GM19035 (cell line): ENCODE measurements at regions not wholly inside any gene's neighbourhood (a gene's known extent, or its start where the extent isn't known, plus 50 kb on each side); places are given as distances from the start of the nearest gene placed in this dataset.
A peak's percentile ranks its signal among the peaks of the same experiment; 100 is the strongest.

Experiments used
- ATAC-seq: cut with Tn5 transposase; IDR thresholded peaks from one replicate; pipeline ENCODE4 v1.9.1; 2021; ENCODE audit not compliant: unreplicated experiment

DNA sequence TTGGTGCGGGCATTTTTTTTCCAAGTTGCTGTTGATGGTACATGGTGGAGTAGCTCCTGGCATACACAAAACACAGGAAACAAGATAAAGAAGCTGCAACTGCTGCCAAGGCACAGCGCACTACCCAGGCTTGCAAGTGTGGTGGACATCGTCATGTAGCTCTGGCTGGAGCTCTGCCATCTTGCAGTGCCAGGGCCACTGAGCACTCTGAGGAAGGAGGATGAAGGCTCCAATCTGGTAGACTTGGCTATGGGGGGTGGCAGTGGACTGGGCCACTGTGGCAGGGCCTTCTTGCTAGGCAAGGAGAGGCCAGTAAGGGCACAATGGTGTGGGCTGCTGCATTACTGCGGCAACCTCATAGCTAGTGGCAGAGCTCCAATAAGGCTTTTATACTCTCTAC is 263.5 kb downstream of the CENPW start:
- no peak for ATAC-seq

DNA sequence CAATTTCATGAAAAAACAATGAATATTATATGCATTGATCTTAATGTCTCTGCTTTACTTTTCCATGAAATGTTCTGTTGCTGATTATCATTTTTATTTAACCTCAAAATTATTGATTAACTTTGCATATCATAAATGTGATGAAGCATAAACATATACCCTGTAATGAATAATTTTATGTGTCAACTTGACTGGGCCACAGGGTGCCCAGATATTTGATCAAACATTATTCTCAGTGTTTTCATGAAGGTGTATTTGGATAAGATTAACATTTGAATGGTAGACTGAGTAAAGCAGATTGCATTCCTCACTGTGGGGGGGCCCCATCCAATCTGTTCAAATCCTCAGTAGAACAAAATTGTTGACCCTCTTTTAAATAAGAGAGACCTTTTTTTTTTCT is 265.2 kb downstream of the CENPW start:
- no peak for ATAC-seq

DNA sequence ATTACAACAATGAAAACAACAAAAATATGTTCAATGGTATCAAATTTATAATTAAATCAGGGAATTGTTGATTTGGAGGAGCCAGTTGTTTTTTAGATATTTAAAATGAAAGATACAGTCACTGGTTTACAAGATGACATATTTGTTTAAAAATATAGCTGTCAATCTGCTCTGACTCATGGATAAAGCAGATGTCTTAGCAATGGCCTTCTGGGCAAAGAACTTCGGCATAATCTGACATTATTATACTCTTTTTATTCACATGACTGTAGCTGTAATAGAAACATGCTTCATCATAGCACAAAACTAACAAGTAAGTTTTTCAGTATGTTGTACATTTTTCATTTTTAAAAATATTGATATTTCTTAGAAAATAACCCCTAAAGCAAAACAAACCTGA is 267.4 kb downstream of the CENPW start:
- ATAC-seq = no peak

DNA sequence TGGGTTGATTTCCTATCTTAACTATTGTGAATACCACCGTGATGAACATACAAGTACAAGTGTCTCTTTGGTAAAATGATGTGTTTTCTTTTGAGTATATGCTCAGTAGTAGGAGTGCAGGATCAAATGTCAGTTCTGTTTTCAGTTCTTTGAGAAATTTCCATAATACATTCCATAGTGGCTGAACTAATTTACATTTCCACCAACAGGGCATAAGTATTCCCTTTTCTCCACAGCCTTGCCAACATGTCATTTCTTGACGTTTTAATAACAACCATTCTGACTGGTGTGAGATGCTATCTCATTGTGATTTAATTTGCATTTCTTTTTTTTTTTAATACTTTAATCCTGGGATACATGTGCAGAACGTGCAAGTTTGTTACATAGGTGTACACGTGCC is 268.8 kb downstream of the CENPW start:
- ATAC-seq = no peak

DNA sequence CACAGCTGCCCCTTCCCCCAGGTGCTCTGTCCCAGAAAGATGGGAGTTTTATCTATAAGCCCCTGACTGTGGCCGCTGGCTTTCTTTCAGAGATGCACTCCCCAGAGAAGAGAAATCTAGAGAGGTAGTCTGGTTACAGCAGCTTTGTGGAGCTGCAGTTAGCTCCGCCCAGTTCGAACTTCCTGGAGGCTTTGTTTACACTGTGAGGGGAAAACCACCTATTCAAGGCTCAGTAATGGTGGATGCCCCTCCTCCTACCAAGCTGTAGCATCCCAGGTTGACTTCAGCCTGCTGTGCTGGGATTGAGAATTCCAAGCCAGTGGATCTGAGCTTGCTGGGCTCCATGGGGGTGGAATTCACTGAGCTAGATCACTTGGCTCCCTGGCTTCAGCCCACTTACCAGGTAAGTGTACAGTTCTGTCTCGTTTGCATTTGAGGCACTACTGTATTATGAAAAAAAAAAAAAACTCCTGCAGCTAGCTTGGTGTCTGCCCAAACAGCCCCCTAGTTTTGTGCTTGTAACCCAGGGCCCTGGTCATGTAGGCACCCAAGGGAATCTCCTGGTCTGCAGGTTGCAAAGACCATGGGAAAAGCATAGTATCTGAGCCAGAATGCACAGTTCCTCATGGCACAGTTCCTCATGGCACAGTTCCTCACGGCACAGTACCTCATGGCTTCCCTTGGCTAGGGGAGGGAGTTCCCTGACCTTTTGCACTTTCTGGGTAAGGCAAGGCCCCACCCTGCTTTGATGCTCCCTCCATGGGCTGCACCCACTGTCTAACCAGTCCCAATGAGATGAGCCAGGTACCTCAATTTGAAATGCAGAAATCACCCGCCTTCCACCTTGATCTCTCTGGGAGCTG is 275.0 kb downstream of the CENPW start:
- peak; percentile 84 for ATAC-seq

DNA sequence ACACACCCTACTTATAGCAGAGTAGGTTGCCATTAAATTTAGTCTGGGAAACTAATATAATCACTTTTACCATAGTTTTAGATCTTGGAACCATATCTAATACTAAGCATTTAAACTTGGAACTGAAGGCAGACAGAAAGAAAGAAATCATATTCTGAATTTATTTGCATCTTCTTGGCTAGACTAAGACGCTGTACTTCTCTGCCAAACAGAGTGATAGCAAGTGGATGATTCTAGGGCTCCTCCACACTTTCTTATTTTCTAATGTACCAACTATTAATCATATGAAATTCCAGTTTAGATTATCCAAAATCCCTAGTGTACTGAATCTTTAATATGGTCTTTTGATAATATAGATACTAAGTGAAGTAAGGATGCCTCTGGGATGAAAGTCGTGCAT is 277.0 kb downstream of the CENPW start:
- ATAC-seq = no peak

DNA sequence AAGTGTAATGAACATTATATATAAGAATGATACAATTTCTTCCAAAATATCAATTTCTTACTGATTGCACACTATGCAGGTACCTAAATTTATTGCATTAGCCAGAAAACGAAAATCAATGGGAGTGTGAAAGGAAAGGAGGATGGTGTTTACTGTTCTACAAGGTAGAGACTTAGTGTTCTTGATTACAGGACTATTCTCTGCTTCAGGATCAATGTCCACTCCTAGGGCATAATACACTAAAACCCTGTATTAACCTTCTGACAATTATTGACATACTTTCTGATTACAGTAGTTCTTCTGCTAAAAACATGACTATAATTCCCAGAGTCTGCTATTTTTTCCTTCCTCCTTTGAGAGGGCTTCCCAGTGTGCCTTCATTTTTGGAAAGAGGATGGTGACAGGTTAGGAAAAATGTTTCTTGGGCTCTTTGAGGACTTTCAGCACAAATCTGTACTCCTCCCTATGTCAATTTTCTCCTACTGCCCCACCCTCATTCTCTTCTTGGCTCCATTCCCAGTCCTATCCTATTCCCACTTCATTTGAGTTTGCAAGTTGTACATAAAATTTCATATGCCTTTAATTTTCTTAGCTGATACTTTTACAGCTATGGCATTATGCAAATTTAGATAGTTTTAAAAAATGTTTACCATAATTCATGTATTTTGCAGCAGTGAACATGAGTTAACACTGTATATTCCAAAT is 278.9 kb downstream of the CENPW start:
- no peak for ATAC-seq

DNA sequence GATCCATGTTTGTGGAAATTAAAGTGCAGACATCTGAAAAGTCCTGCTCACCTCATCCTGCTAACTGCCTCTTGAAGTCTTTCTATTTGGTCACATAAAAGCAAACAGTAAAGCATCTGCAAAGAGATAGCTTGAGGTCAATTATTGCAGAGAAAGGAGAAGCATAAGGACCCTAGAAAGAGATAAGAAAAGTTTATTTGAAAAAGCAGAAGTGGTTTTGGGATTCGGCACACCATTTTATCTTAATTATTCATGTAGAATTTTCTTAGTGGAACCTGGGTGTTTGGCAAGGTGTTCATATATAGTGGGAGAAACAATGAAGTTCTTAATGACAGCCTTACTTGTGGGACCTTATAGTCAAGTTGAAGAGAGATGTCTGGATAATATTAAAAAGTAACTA is 280.8 kb downstream of the CENPW start:
- ATAC-seq = no peak

DNA sequence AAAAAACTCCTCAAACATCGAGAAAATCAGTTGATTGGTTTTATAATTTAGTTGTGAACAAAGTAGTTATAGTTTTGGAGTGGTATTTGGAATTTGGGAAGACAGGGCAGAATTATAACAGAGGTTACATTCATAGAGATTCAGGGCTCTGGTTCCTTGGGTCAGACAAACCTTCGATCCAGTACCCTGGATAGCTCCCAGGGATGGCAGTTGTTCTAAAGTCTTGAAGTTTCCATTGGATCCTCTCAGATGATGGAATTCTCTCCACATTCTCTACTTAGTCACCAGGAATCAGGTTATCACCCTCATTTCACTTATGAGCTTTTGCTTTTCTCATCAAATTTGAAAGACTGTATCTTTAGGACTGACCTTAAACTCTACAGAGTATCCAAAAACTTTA is 285.1 kb downstream of the CENPW start:
- no peak for ATAC-seq

DNA sequence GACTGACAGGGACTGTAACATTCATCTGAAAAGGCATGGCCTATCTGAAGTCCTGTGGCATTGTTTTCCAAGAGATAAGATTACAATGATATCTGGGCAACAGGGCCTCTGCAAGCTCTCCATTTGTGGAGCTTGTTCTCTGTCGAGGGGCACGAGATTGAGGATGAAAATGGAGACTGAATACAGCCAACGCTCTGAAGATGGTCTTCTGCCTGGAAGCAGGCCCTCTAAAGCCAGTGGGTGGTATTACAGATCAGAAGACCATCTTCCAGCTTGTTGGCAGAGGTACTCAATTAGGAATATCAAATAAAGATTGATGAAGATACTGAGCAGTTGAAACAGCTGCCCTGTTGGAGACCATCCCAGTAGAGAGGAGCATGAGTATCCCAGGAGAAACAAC is 288.2 kb downstream of the CENPW start:
- ATAC-seq = no peak

DNA sequence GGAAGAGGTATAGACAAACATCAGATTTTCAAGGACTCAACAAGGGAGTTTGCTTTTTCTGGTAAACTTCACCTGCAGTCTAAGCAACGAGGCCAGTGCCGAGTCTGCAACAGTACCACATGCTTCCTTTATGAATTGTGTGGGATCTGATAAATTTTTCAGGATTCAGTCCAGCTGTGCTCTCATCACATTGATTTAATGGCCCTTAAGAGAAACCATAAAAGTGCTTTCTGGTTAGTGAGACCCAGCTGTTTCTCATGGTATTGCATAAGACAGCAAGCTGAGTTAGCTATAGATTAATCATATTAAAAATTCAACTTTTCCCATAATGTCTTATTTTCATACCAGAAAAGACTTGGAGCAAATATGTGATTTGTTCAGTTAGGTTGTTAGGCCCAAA is 291.4 kb downstream of the CENPW start:
- no peak for ATAC-seq

DNA sequence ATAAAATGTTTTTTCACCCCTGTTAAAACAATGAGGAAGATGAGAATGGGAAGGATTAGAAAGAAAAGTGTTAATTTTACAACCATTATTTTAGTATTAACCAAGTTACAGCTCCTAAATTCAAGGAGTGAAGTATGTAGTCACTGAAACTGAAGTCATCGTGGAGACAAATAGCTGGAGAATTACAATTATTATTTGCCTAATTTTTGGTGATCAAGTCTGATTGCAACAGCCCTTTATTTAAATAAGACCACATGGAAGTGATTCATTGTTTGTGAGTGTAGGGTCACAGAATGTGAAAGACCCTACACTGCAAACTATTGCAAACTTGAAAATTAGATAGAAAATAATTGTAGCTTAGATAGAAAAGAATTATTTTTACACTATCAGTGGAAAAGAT is 292.4 kb downstream of the CENPW start:
- no peak for ATAC-seq

DNA sequence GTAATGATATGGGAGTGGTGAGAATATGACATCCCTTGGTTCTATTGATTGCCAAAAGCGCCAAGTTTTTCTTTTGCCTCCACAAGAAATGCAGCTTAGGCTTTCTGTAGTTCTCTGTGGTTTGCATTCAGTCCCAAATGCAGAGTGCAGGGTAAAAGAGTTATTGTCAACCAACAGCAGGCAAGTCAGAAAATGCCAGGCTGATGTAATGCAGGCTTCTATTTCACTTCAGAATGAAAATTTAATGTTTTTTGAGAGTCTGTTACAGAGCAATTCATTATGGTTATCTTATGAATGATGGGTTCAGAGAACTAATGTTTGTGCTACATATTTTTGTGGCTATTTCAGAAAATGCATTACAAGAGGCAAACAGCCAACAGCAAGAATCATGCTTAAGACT is 293.5 kb downstream of the CENPW start:
- no peak for ATAC-seq

DNA sequence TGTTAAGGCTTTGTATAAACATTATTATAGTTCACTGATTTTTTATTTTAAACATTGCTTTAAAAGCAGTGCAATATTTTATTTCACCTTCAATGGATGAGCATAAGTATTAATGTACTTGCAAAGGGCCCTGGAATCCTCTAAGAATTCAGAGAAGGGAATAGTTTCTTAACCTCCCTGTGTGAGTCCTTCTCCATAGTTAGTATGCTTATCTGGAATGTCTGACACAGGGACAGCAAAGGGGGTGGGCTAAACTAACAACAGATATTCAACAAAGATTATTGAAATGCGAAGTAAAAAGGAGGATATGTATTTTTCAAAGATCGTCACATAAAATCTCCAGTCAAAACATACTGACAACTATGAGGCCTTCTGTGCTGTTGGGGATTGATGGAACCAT is 300.4 kb downstream of the CENPW start:
- ATAC-seq = no peak

DNA sequence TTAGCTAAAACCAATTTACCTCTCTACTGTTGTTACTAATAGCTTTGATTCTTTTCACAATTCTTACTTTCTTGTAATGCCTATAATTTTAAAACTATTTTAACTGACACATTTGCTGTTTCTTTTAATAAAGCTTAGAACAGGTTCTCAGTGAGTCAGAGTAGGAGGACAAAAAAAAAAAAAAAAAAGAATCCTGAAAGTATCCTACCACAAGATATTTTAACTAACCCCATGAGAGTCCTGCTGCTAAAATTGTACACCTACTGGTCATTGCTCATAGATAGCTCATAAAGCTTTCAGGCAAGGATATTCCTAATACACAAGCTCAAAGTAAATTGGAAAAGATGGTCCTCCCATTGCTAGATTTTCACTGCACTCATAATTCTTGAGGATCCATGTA is 301.0 kb downstream of the CENPW start:
- ATAC-seq = no peak

DNA sequence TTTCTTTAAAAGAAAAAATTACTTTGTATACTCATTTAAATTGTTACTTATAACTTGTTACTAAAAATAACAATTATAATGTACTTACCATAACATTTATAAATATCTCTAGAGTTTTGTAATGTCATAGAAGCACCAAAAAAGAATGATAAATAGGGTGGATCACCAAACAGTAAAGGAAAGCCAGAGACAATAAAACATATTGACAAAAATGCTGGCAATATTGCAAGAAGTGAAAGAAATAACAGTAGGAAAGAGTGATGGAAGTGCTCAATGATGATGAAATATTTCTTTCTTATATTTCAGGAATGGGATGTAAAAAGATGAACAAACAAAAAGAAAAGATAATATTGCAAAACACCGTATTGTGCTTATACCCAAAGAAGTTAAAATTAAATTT is 301.7 kb downstream of the CENPW start:
- ATAC-seq = no peak

DNA sequence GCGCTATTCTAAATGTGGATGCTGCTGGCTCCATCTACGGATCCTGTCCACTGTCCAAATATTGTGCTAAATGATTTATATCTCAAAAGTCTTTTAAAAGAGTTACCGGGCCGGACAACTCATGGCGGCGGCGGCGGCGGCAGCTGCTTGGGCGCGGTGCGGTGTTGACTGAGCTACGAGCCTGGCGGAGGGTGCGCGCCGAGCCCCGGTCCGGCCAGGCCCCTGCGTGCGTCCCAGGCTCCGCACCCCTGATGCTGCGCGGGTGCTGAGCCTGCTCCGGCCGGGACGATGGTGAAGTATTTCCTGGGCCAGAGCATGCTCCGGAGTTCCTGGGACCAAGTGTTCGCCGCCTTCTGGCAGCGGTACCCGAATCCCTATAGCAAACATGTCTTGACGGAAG is 303.4 kb downstream of the CENPW start:
- no peak for ATAC-seq

DNA sequence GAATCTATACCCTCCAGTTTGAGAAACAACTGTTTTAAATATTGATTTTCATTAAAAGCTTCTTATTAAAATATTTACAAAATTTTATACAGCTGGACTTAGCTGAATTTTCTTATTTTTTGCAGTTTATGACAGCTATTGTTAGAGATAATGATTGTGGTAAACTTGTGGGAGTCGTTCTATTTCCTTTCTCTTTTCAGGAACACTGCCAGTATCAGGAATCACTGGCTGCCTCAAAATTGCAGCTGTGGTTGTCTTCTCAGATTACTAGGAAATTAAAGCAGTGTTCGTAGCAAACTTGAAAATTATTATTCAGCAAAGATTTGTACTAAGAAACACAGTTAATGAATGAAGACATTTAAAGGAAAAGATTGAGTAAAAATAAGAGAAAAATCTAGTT is 311.0 kb downstream of the CENPW start:
- ATAC-seq = no peak

DNA sequence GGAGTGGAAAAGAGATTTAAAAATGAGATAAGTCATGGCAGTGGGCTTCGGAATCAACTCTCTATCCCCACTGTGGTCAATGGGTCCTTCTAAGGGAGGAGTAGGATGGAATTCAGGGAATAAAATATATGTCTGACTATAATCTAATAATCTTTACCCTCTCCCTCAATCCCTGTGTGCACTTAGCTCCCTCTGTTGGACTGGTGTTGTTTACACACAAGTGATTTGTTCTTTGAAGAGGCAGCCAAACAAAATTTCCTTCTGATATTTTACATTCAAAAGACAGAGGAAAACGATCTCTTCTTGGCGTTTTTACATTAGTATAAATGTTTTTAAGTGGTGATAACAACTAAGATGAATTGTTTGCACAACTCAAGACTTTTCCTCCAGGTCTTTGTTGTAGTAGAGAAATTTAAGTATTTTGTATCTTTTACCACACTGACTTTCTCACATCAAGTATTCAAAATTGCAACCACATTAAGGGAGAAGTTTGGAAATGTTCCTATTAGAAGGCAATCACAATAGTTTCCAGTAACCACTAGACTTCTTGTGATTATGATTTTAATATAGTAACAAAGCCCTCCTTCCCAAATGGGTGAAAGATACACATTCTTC is 317.8 kb downstream of the CENPW start:
- ATAC-seq = no peak

DNA sequence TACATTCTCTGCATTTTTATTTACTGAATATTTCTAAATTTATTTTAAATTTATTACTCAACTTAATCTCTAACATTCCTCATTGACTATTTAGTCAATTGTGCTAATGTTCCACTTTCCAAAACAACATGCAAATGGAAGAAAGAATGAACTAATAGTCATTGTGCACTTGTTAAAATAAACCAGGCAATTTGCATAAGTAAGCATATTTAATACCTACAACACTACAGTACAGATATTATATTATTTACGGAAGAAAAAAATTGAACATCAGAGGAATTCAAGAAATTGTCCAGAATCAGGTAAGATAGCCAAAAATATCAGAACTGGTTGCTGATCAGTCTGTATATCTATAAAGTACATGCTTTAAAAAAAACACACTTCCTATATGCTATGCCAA is 320.5 kb downstream of the CENPW start:
- no peak for ATAC-seq

DNA sequence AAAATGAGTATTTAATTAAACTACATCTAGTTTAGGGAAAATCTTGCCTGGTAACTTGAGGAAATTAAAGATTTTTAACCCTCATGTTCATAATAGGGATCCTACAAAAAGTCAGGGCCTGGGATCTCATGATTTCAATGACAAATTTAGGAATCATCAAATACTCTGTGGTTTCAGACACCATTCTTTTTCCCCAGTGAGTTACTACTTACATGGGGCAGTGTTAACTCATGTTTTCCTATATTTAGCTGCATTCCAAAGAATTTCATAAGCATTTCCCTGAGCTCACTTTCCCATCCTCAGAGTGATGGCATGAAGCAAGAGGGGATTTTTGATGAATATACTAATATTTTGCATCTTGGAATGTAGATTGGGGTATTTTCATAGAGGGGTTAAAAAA is 321.7 kb downstream of the CENPW start:
- no peak for ATAC-seq

DNA sequence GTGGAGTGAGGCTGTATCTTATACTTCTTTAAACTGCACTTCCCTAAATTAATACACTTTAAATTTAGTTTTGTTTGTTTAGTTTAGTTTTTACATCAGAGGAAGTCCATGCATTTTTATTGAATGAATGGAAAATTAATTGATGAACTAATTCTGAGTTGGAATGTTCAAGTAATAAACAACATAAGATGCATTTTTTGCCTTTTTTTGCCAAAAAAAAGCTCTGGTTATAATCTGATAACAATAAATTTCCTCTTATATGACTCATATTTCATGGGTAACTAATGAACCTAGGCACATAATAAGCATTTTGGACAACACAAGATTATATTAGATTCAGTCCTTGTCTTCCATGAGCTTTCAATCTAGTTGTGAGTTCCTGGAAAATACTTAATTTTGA is 323.1 kb downstream of the CENPW start:
- ATAC-seq = no peak
